Lower leg skin (tissue), 4 donors: ENCODE measurements at regions not wholly inside any gene's neighbourhood (a gene's known extent, or its start where the extent isn't known, plus 50 kb on each side); places are given as distances from the start of the nearest gene placed in this dataset.

Experiments
- DNase-seq, 2 donors: peaks; one replicate each; pipeline ENCODE4 v3.0.0-alpha.2; 2019; ENCODE audit warnings: low spot score in 2 of 2
- H3K4me3 ChIP-seq: fragments of 200-600 bp; sonication (generic); 2 replicates; pipeline ENCODE4 v1.5.1; 2017; ENCODE audit warnings: mild to moderate bottlenecking, low read depth; ENCODE audit not compliant: poor library complexity, severe bottlenecking
- CTCF ChIP-seq, 3 donors: fragments of 450-650 bp; IDR thresholded peaks; one replicate each; pipeline ENCODE4 v1.5.1; 2016; ENCODE audit warnings: antibody characterized with exemption in 3 of 3, mild to moderate bottlenecking in 3 of 3, moderate library complexity in 2 of 3
- POLR2A ChIP-seq, 2 donors: fragments of 450-650 bp; IDR thresholded peaks; one replicate each; pipeline ENCODE4 v1.6.1; 2016 to 2017; ENCODE audit warnings: antibody characterized with exemption in 2 of 2, mild to moderate bottlenecking in 1 of 2, moderate library complexity in 1 of 2
- WGBS, 2 donors: methylation state at CpG; one replicate each; pipeline ENCODE4 v1.1.5; 2018; 5-methylcytosine and 5-hydroxymethylcytosine counted together
- intact Hi-C: fragments of 100-400 bp; cut with DNase I; formaldehyde crosslinking; loops from one replicate; pipeline ENCODE4 v1.15.0; 2023; ENCODE audit warnings: low total_unique reads

GRCh38 chr18:39761273-39761672 lies 2193.8 kb upstream of the PIK3C3 start:
- no peak for DNase-seq
- WGBS, 2 donors: 43 to 54% methylated on average over 1 of the region's 1 CpG
- H3K4me3 ChIP-seq: no peak overlapping the region
- TF ChIP-seq POLR2A (IDR thresholded peaks at IDR 0.05): no peak
- TF ChIP-seq CTCF (IDR thresholded peaks at IDR 0.05): no peak
- intact Hi-C loops: no loop called here

- WGBS, 2 donors: 51 to 62% methylated on average over 3 of the region's 3 CpGs
- no peak for DNase-seq
- intact Hi-C loops: no loop called here
- TF ChIP-seq POLR2A (IDR thresholded peaks at IDR 0.05) (no peak), CTCF (IDR thresholded peaks at IDR 0.05) (no peak)
- no peak overlapping the region for H3K4me3 ChIP-seq
Measured at GRCh38 chr18:39759926-39760325, 2194.3 kb upstream of the CELF4 start.

- no peak for DNase-seq
- H3K4me3 ChIP-seq: no peak overlapping the region
- 79 to 80% methylated on average over 3 of the region's 4 CpGs for WGBS, 2 donors
- TF ChIP-seq CTCF (IDR thresholded peaks at IDR 0.05) (no peak), POLR2A (IDR thresholded peaks at IDR 0.05) (no peak)
- intact Hi-C loops: loop anchor here (1.0 kb wide), 1 partner anchor 43 kb away; no protein-coding TSS in a partner anchor
Measured at GRCh38 chr18:39753178-39753577, 2187.6 kb upstream of the CELF4 start.

GRCh38 chr18:39752351-39752750 lies 2186.8 kb upstream of the CELF4 start:
- 37 to 52% methylated on average over 2 of the region's 2 CpGs for WGBS, 2 donors
- DNase-seq: no peak
- no peak for TF ChIP-seq POLR2A (IDR thresholded peaks at IDR 0.05)
- TF ChIP-seq CTCF (IDR thresholded peaks at IDR 0.05): no peak
- intact Hi-C loops: no loop called here
- no peak overlapping the region for H3K4me3 ChIP-seq

GRCh38 chr18:39751921-39752320 lies 2186.3 kb upstream of the CELF4 start:
- 80 to 89% methylated on average over 4 of the region's 4 CpGs for whole genome bisulfite sequencing, 2 donors
- intact Hi-C loops: no loop called here
- H3K4me3 ChIP-seq: no peak overlapping the region
- DNase-seq: no peak
- TF ChIP-seq POLR2A (IDR thresholded peaks at IDR 0.05) (no peak), CTCF (IDR thresholded peaks at IDR 0.05) (no peak)

GRCh38 chr18:39751161-39751560 lies 2185.6 kb upstream of the CELF4 start:
- no peak overlapping the region for H3K4me3 ChIP-seq
- no peak for TF ChIP-seq POLR2A (IDR thresholded peaks at IDR 0.05)
- no peak for TF ChIP-seq CTCF (IDR thresholded peaks at IDR 0.05)
- WGBS, 2 donors: 29 to 31% methylated on average over 1 of the region's 1 CpG
- no peak for DNase-seq
- intact Hi-C loops: no loop called here
